Muscle of arm (tissue), 1 donor: ENCODE measurements at regions not wholly inside any gene's neighbourhood (a gene's known extent, or its start where the extent isn't known, plus 50 kb on each side); places are given as distances from the start of the nearest gene placed in this dataset.
"Not testable (repeated sequence)": the region's sequence is repeated elsewhere in the genome, so short reads cannot be mapped to it uniquely, and the experiment has no call there.

ENCODE experiments used
- DNase-seq: peaks from one replicate; pipeline ENCODE4 v3.0.0-alpha.2; 2013

DNA sequence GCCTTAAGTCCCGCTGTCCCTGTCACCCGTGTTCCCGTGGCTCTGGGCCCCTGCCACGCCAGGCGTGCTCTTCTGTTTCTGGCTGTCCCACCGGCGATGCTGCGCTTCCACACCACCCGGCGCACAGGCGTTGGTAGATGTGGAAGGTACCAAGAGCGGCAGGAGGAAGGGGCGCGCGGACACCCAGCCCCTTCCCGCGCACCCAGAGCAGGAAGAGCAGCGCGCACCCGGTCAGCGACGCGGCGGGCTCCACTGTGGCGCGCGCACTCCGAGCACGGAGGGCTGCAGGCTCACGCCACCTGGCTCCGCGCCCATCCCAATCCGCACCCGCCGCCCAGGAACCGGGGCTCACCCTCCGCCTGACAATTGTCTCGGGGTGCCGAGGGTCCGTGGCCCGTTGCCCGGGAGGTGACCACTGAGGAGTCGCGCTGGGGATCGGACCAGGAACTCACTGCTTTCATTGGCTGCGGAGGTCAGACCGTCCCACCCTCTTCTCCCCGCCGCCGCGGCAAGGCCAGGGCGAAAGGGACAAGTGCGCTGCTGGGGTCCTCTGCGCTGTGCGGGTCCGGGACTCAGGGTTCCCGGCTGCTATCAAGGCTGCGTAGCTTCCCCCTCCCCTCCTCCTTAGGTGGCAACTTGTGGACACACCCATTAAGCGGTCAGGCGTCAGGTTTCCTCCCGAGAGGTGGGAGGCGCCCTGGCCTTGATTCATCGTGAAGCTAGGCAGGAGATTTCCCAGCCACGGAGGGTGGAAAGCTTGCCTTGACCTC lies 121.6 kb upstream of the ZNF92 start:
- DNase-seq: peak; percentile 36

GRCh38 chr7:65250697-65251395 lies 122.8 kb upstream of the ZNF92 start:
- no peak for DNase-seq

DNA sequence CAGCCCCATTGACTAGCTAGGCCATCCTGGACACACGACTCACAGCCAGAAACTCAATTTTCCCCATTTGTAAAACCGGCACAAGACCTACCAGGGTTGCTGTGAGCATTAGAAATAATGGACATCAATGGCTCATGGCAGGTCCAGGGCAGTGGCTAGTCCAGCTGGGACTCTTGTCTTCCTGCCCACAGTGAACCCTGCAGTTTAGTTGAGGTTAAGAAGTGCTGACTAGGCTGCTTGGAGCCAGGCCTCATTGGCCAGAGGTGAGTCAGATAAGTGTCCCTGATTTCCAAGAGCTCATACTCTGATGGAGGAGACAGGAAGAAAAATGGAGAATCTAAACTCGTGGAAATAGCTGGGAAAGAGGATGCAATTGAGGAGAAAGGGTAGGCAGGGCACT lies 123.4 kb upstream of the ZNF92 start:
- no peak for DNase-seq

DNA sequence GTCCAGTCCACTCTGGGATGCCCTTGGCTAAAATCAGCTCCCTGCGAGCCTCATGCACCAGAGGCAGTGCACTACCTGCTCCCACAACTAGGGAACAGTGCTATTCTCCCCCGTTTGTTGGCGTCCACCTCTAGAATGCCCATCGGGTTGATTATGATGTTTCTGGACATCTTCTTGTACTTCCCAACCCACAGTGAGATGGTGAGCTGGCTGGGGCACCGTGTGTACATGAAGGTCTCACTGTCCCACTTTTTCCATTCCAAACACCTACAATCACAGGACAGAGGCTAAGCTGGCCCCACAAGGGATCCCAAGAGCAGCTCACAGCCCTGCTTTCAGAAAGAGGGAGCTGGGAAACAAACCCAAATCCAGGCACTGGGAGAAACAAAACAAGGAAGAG lies 126.2 kb upstream of the ZNF92 start:
- no peak for DNase-seq

DNA sequence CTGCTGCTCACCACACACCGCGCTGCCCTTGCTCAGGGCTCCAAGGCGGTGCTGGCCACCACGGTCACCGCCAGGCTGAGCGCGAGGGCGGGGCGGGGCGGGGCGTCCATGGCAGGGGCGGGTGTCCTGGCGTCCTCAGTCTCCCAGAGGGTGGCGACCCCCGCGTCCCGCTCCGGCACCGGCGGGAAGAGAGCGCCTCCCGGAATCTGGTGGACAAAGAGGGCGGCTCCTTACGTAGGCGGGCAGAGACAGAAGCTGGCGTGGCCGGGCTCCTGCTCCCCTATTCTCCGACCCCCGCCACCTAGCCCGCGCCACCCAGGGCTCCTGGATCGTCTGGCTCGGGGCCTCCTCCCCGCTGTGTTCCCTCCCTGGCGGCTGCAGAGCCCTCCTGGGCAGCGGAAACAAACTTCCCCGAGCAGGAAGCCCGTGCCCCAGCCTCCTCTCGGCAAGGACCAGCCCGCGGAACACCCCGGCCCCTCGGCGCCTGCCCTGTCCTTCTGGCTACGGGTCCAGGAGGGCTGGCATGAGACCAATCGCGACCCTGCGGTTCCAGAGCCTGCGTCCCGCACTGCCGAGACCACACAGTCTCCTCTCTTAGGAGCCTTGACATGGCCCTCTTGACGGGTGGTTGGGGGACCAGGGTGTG lies 133.8 kb upstream of the ZNF92 start:
- DNase-seq: peak; percentile 6

- DNase-seq: no peak
Observed at GRCh38 chr7:65239324-65239706, 134.3 kb upstream of the ZNF92 start.

DNA sequence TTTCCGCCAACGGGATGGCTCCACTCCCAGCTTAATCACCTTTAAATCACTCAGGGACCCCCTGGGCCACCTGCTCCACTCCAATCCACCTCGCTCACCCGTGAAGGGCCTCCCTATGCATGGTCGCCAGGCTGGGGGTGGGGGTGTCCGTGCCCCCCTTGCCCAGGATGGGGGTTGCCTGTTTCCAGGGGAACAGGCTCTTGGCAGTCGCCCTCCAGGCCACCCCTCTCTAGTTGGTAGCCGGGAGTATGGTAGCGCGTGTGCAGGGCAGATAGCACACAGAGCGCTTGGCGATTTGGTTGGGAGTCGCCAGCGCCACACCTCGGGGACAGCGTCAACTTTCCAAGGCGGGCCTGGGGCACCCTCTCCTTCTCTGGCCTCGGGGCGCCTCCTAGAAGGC lies 134.9 kb upstream of the ZNF92 start:
- DNase-seq: no peak

DNA sequence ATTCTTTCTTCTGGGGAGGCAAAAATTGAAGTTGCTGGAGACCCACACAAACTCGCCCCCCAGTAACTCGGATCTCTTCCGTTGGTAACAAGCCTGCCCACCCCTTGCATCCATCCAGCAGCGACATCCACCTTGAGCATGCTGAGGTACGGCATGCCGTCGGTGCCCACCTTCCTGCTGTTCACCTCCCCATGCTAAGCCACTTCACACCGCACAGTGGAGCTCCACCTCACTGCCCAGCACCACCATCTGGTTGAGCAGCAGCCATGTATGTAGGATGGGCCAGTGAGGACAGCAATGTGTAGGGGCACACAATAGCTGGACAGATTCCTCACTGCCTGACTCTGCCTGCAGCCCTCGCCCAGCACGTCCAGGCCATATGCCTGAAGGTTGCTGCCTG lies 138.1 kb upstream of the ZNF92 start:
- DNase-seq: no peak

- no peak for DNase-seq
Observed at GRCh38 chr7:65233409-65234034, 140.1 kb upstream of the ZNF92 start.

DNA sequence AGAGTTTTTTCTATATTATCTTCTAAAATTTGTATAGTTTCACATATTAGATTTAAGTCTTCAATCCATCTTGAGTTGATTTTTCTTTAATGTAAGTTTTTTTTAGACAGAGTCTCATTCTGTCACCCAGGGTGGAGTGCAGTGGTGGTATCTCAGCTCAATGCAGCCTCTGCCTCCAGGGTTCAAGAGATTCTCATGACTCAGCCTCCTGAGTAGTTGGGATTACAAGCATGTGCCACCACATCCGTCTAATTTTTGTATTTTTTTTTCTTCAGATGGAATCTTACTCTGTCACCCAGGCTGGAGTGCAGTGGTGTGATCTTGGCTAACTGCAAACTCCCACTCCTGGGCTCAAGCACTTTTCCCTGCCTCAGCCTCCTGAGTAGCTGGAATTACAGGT lies 143.4 kb upstream of the ZNF92 start:
- DNase-seq: no peak

- DNase-seq: no peak
Observed at GRCh38 chr7:65225422-65226006, 148.1 kb upstream of the ZNF92 start.

DNA sequence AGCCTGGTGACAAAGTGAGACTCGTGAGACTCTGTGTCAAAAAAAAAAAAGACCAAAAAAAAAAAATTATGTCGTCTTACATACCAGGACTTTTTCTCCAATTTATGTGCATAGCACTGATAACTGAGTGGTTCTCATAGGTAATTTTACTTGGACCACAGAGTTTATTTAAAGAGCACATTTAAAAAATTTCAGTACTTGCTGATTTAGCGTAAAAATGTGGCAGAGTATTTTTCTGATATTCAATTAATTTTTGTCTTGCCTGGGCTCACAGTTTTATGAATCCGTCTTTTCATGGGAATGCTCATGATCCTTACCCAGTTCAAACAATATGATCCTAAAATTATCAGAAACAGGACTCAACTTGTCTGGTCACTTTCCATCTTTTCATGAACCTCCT lies 151.0 kb upstream of the ZNF92 start:
- DNase-seq: no peak

DNA sequence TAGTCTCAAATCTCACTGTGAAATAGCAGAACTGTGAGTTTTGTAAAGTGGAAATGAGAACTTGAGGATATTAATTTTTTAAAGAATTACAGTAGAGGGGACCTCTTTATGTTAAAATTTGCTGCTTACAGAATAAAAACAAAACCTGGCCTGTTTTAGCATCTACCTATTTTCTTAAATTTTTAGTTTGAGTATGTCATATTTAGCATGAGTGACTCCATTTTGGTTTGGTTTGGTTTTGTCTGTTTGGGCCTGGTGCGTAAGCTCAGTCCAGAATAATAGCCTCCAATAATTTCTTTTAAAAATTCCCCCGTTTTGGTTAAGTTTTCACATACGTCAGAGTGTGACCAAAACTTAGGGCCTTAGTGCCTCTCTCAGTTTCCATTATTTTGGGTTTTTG lies 152.0 kb upstream of the ZNF92 start:
- no peak for DNase-seq

GRCh38 chr7:65219623-65220022 lies 154.0 kb upstream of the ZNF92 start:
- DNase-seq: no peak

DNA sequence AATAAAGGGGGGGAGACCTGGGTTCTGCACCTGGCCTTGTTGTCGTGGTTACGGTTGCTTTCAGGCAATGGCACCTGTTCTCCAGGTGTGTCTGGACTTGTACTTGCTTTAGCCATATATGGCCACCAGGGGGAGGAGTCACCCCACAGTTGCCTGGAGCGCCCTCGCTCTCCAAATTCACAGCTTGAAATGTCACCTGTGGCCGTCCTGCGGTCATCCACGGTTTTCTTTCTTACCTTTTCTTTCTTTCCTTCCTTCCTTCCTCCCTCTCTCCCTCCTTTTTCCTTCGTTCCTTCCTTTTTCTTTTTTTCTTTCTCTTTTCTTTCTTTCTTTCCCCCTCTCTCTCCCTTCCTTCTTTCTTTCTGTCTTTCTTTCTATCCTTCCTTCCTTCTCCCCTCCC lies 157.2 kb upstream of the ZNF92 start:
- peak; percentile 11 for DNase-seq

DNA sequence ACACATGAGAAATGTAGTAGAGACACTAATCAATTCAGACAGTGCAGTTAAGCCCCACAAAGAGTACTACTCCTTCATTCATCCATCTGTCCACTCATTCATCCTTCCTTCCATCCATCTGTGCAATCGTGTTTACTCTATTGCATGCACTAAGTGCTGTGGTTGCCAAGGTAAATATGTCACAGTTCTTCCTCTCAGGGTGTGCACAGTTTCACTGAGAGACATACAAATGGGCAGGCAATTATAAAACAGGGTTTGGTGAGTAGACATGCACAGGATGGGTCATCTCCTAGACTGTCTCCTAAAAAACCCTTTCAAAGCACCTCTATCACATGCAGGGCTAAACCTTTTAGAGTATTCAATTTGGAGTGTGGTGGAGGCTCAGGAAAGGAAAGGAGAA lies 160.4 kb upstream of the ZNF92 start:
- DNase-seq: not testable (repeated sequence)

GRCh38 chr7:65199221-65199620 lies 174.4 kb upstream of the ZNF92 start:
- not testable (repeated sequence) for DNase-seq

DNA sequence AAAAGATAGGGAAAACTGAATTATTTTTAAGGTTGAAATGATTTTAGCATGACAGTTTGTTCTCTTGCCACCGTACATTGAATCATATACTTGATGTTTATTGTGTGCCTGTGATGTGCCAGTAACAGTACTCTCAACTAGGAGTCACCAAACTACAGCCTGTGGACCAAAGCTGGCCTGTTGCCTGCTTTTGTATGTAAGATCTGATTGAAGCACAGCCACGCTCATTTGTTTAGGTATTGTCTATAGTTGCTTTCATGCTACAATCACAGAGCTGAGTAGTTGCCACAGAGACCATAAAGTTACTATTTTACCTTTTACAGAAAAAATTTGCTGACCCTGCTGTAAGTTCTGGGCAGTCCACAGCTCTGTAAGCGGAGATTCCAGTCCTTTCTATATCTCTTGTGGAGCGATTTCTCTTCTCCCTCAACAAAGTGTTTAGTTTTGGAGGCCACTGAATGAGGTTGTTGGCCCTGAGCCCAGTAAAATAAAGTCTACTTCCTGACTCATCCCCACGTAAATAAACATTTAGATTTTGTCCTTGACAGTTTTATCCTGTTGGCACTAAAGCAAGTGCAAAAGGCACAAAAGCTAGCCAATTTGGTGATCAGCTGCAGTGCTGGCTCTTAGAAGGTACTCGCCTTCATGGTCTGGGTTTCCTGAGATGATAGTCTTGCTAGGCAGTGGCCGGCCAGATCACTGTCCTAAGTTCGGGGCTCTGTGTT lies 180.2 kb upstream of the ZNF92 start:
- DNase-seq: not testable (repeated sequence)

DNA sequence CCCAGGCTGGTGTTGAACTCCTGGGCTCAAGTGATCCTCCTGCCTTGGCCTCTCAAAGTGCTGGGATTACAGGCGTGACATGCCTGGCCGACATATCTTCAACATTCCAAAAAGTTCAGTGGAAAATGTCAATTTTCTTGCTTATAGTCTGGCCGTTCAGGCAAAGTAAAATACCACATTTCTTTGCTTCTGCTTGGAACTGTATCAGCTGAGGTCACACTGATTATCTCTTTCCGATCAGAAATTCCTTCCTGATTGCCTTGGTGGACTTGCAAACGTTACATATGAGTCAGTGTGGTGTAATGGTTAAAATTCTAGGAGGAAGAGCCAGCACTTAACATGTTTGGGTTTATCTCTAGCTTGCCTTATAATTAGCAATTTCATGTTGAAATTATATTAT lies 170.6 kb upstream of the ERV3-1 start:
- DNase-seq: not testable (repeated sequence)

DNA sequence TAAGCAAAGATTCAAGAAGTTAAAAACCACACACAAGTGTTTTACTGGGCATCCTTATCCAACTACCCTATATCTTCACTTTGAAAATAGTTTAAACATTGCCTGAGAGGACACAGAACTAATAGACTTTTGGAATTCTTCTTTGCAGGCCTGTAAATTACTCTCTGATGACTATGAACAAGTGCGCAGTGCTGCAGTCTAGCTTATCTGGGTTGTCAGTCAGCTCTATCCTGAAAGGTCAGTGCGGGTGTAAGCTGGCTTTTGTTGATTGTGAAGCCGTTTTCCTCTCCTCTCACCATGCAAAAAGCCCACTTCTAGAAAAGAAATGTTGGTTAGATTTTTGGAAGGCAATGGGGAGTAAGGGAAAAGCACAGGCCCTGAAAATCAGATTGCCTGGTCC lies 143.6 kb upstream of the ERV3-1 start:
- not testable (repeated sequence) for DNase-seq

- DNase-seq: not testable (repeated sequence)
Observed at GRCh38 chr7:65146118-65146914, 139.8 kb upstream of the ERV3-1 start.
